ENCODE measurements at regions not wholly inside any gene's neighbourhood (a gene's known extent, or its start where the extent isn't known, plus 50 kb on each side); places are given as distances from the start of the nearest gene placed in this dataset.
"Not testable (repeated sequence)": the region's sequence is repeated elsewhere in the genome, so short reads cannot be mapped to it uniquely, and the experiment has no call there.

GRCh38 chr11:49328485-49329186 is 120.2 kb upstream of the FOLH1 start:
- in situ Hi-C loops (cut with MboI); H3K4me2 ChIP-seq (ENCODE audit: control insufficient read depth, insufficient read depth); H3K4me3 ChIP-seq; CTCF ChIA-PET; intact Hi-C loops (cut with micrococcal nuclease; ENCODE audit: unreplicated experiment); H3K36me3 ChIP-seq (ENCODE audit: control insufficient read depth in 2 of 2, insufficient read depth in 2 of 2, low read length in 1 of 2); H4K20me1 ChIP-seq (ENCODE audit: control insufficient read depth, insufficient read depth); BruUV-seq (replicated peaks); ATAC-seq; H3K79me2 ChIP-seq (ENCODE audit: control insufficient read depth, insufficient read depth, low read length); H3K4me1 ChIP-seq (ENCODE audit: control insufficient read depth, insufficient read depth, low read length); H3K27ac ChIP-seq (ENCODE audit: control insufficient read depth, insufficient read depth); H3K9ac ChIP-seq (ENCODE audit: control insufficient read depth, insufficient read depth, low read length); POLR2A ChIA-PET; SMC1A ChIA-PET (ENCODE audit: uncharacterized antibody, unreplicated experiment); DNase-seq (ENCODE audit: low read depth, low spot score); H3K9me3 ChIP-seq (replicated peaks; ENCODE audit: control insufficient read depth, insufficient read depth, low read length); H3K27me3 ChIP-seq (replicated peaks in 1 of 2; ENCODE audit: control insufficient read depth in 2 of 2, insufficient read depth in 2 of 2, low read length in 1 of 2); RAD21 ChIA-PET (ENCODE audit: unreplicated experiment); H2AFZ ChIP-seq (ENCODE audit: control insufficient read depth, low read depth, low read length): not testable (repeated sequence)
- 13% methylated on average over 5 of the region's 5 CpGs for WGBS (ENCODE audit: insufficient coverage, insufficient replicate concordance, low lambda C conversion rate, missing lambda C conversion rate)
- peak; percentile 61 for FAIRE-seq

GRCh38 chr11:49327766-49328165 is 119.4 kb upstream of the FOLH1 start:
- DNase-seq (ENCODE audit: low read depth, low spot score); CTCF ChIA-PET; H3K9me3 ChIP-seq (replicated peaks; ENCODE audit: control insufficient read depth, insufficient read depth, low read length); POLR2A ChIA-PET; BruUV-seq (replicated peaks); intact Hi-C loops (cut with micrococcal nuclease; ENCODE audit: unreplicated experiment); in situ Hi-C loops (cut with MboI); ATAC-seq; H3K36me3 ChIP-seq (ENCODE audit: control insufficient read depth in 2 of 2, insufficient read depth in 2 of 2, low read length in 1 of 2); H3K4me2 ChIP-seq (ENCODE audit: control insufficient read depth, insufficient read depth); H4K20me1 ChIP-seq (ENCODE audit: control insufficient read depth, insufficient read depth); H3K9ac ChIP-seq (ENCODE audit: control insufficient read depth, insufficient read depth, low read length); H3K79me2 ChIP-seq (ENCODE audit: control insufficient read depth, insufficient read depth, low read length); H3K4me1 ChIP-seq (ENCODE audit: control insufficient read depth, insufficient read depth, low read length); H2AFZ ChIP-seq (ENCODE audit: control insufficient read depth, low read depth, low read length); RAD21 ChIA-PET (ENCODE audit: unreplicated experiment); SMC1A ChIA-PET (ENCODE audit: uncharacterized antibody, unreplicated experiment); H3K4me3 ChIP-seq; H3K27me3 ChIP-seq (replicated peaks in 1 of 2; ENCODE audit: control insufficient read depth in 2 of 2, insufficient read depth in 2 of 2, low read length in 1 of 2); H3K27ac ChIP-seq (ENCODE audit: control insufficient read depth, insufficient read depth): not testable (repeated sequence)
- peak; percentile 89 for FAIRE-seq

GRCh38 chr11:49326651-49327050 is 118.2 kb upstream of the FOLH1 start:
- RAD21 ChIA-PET (ENCODE audit: unreplicated experiment); SMC1A ChIA-PET (ENCODE audit: uncharacterized antibody, unreplicated experiment): not testable (repeated sequence)

More at GRCh38 chr11:49326651-49327050, 118.2 kb upstream of the FOLH1 start:
- H3K4me2 ChIP-seq (ENCODE audit: control insufficient read depth, insufficient read depth); DNase-seq (ENCODE audit: low read depth, low spot score); FAIRE-seq; H3K9ac ChIP-seq (ENCODE audit: control insufficient read depth, insufficient read depth, low read length); BruUV-seq (replicated peaks); H3K27me3 ChIP-seq (replicated peaks in 1 of 2; ENCODE audit: control insufficient read depth in 2 of 2, insufficient read depth in 2 of 2, low read length in 1 of 2); H3K9me3 ChIP-seq (replicated peaks; ENCODE audit: control insufficient read depth, insufficient read depth, low read length); H3K27ac ChIP-seq (ENCODE audit: control insufficient read depth, insufficient read depth); H2AFZ ChIP-seq (ENCODE audit: control insufficient read depth, low read depth, low read length); H3K79me2 ChIP-seq (ENCODE audit: control insufficient read depth, insufficient read depth, low read length); ATAC-seq; H3K36me3 ChIP-seq (ENCODE audit: control insufficient read depth in 2 of 2, insufficient read depth in 2 of 2, low read length in 1 of 2); POLR2A ChIA-PET; in situ Hi-C loops (cut with MboI); H3K4me3 ChIP-seq; H4K20me1 ChIP-seq (ENCODE audit: control insufficient read depth, insufficient read depth); H3K4me1 ChIP-seq (ENCODE audit: control insufficient read depth, insufficient read depth, low read length); CTCF ChIA-PET; intact Hi-C loops (cut with micrococcal nuclease; ENCODE audit: unreplicated experiment): not testable (repeated sequence)
- 7% methylated on average over 3 of the region's 3 CpGs for WGBS (ENCODE audit: insufficient coverage, insufficient replicate concordance, low lambda C conversion rate, missing lambda C conversion rate)

All from GM12878 (cell line).